ENCODE measurements at regions not wholly inside any gene's neighbourhood (a gene's known extent, or its start where the extent isn't known, plus 50 kb on each side); places are given as distances from the start of the nearest gene placed in this dataset.
"Not testable (repeated sequence)": the region's sequence is repeated elsewhere in the genome, so short reads cannot be mapped to it uniquely, and the experiment has no call there.

DNA sequence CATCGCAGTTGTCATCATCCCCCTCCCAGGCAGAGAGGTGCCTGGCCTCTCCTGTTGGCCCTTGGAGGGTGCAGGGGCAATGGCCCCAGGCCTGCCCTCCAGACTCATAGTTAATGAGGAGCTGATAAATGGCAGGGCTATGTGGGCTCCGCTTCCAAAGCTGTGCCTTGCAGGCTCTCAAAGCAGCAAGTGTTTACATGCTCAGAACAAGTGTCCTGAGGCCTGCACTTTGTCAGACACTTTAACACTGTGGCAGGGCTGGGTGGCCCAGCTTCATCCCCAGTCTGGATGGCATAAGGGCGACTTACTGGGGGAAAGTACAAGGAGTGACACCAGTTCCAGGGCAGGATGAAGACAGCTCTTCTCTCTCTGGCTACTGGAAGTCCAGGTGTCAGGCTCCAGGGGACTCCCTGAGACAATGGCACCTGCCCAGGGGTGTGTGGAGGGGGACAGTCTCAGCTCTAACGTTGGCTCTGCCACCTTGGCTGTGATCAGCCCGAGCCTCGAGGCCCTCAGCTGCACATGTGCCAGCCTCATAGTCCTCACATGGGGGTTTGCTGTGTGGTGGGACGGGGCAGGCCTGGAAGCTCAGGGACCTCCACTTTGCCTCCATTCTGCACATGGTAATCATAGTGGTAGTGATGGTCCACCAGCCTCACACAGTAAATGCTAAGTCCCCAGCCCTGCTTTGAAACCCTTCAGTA, 153.4 kb downstream of the BARX1 start:
- Mint-ChIP-seq H3K36me3 (peaks cover 2% of the 10 kb centered on the region), H3K27ac (no peak overlapping the region), H3K4me3 (no peak overlapping the region), H3K4me1 (no peaks in the 10 kb centered on the region), H3K27me3 (peaks cover 15% of the 10 kb centered on the region), H3K9me3 (peaks cover 15% of the 10 kb centered on the region)
- DNase-seq (ENCODE audit: low spot score in 2 of 2) = no peak
- no peak for ATAC-seq (ENCODE audit: low read depth)

GRCh38 chr9:93801120-93801519, 154.0 kb downstream of the BARX1 start:
- no peak for ATAC-seq (ENCODE audit: low read depth)
- H3K36me3 Mint-ChIP-seq = peaks cover 1% of the 10 kb centered on the region
- H3K27ac Mint-ChIP-seq = no peak overlapping the region
- H3K27me3 Mint-ChIP-seq = peaks cover 15% of the 10 kb centered on the region
- no peaks in the 10 kb centered on the region for H3K4me1 Mint-ChIP-seq
- DNase-seq (ENCODE audit: low spot score in 2 of 2) = no peak
- H3K4me3 Mint-ChIP-seq = no peak overlapping the region
- H3K9me3 Mint-ChIP-seq = peaks cover 14% of the 10 kb centered on the region

GRCh38 chr9:93792358-93792757, 162.8 kb downstream of the BARX1 start:
- H3K4me3 Mint-ChIP-seq = no peak overlapping the region
- peaks cover 4% of the 10 kb centered on the region for H3K27me3 Mint-ChIP-seq
- no peaks in the 10 kb centered on the region for H3K4me1 Mint-ChIP-seq
- DNase-seq (ENCODE audit: low spot score in 2 of 2) = no peak
- H3K27ac Mint-ChIP-seq = no peak overlapping the region
- no peaks in the 10 kb centered on the region for H3K36me3 Mint-ChIP-seq
- ATAC-seq (ENCODE audit: low read depth) = no peak
- H3K9me3 Mint-ChIP-seq = peaks cover 4% of the 10 kb centered on the region

DNA sequence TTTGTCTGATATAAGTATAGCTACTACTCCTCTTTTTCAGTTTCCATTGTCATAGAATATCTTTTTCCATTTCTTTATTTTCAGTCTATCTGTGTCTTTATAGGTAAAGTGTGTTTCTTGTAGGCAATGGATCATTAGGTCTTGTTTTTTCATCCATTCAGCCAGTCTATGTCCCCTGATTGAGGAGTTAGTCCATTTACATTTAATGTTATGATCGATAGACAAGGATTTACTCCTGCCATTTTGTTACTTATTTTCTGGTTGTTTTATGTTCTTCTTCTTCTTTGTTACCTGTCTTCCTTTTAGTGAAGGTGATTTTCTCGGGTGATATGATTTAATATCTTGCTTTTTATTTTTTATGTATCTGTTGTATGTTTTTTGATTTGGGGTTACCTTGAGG, 169.0 kb downstream of the BARX1 start:
- Mint-ChIP-seq H3K27ac (no peak overlapping the region), H3K27me3 (peaks cover 5% of the 10 kb centered on the region), H3K9me3 (peaks cover 20% of the 10 kb centered on the region), H3K36me3 (no peaks in the 10 kb centered on the region), H3K4me3 (no peak overlapping the region), H3K4me1 (no peaks in the 10 kb centered on the region)
- no peak for DNase-seq (ENCODE audit: low spot score in 2 of 2)
- ATAC-seq (ENCODE audit: low read depth) = no peak

DNA sequence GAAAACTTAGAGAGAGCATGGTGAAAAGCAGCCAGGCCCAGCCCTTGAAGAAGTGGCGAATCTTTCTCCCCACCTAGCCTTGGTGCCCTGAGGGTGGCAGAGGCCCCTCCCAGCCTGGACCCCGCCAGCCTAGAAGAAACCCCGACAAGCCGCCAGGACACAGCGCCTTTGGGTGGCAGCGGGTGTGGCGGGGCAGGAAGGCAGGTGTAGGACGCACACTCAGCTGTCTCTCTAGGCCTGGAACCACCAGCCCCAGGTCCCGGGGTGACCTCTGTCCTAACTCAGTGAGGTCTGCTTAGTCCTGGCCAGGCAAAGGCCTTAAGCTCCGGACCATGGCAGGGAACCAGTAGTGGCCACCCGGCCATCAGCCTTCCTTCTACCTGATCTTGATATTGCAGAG, 178.3 kb downstream of the BARX1 start:
- Mint-ChIP-seq H3K9me3 (no peaks in the 10 kb centered on the region), H3K27ac (no peak overlapping the region), H3K36me3 (no peaks in the 10 kb centered on the region), H3K4me3 (no peak overlapping the region), H3K4me1 (no peaks in the 10 kb centered on the region), H3K27me3 (peaks cover 4% of the 10 kb centered on the region)
- no peak for DNase-seq (ENCODE audit: low spot score in 2 of 2)
- ATAC-seq (ENCODE audit: low read depth) = no peak

DNA sequence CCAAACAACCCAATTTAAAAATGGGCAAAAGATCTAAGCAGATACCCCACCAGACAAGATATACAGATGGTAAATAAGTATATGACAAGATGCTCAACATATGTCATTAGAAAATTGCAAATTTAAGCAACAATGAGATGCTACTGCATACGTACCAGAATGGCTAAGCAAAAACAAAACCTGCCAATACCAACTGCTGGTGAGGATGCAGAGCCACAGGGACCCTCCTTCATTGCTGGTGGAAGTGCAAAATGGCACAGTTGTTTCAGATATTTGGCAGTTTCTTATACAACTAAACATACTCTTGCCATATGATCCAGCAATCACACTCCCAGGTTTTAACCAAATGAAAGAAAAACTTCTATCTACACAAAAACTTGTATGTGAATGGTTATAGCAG, 178.9 kb downstream of the BARX1 start:
- H3K27ac Mint-ChIP-seq = no peak overlapping the region
- no peak for ATAC-seq (ENCODE audit: low read depth)
- H3K4me3 Mint-ChIP-seq = no peak overlapping the region
- no peaks in the 10 kb centered on the region for H3K9me3 Mint-ChIP-seq
- no peaks in the 10 kb centered on the region for H3K4me1 Mint-ChIP-seq
- H3K36me3 Mint-ChIP-seq = no peaks in the 10 kb centered on the region
- DNase-seq (ENCODE audit: low spot score in 2 of 2) = no peak
- H3K27me3 Mint-ChIP-seq = peaks cover 4% of the 10 kb centered on the region

- H3K36me3 Mint-ChIP-seq = no peaks in the 10 kb centered on the region
- peaks cover 4% of the 10 kb centered on the region for H3K9me3 Mint-ChIP-seq
- peaks cover 4% of the 10 kb centered on the region for H3K27me3 Mint-ChIP-seq
- H3K27ac Mint-ChIP-seq = no peak overlapping the region
- ATAC-seq (ENCODE audit: low read depth) (no peak), DNase-seq (ENCODE audit: low spot score in 2 of 2) (no peak)
- no peak overlapping the region for H3K4me3 Mint-ChIP-seq
- H3K4me1 Mint-ChIP-seq = no peaks in the 10 kb centered on the region
These were observed 180.6 kb downstream of the BARX1 start for GRCh38 chr9:93774331-93775102.

GRCh38 chr9:93771276-93771675, 183.9 kb downstream of the BARX1 start:
- H3K27me3 Mint-ChIP-seq = peaks cover 4% of the 10 kb centered on the region
- H3K4me3 Mint-ChIP-seq = no peak overlapping the region
- H3K27ac Mint-ChIP-seq = no peak overlapping the region
- ATAC-seq (ENCODE audit: low read depth) = no peak
- no peaks in the 10 kb centered on the region for H3K4me1 Mint-ChIP-seq
- peaks cover 4% of the 10 kb centered on the region for H3K9me3 Mint-ChIP-seq
- no peaks in the 10 kb centered on the region for H3K36me3 Mint-ChIP-seq
- no peak for DNase-seq (ENCODE audit: low spot score in 2 of 2)

- no peak for ATAC-seq (ENCODE audit: low read depth)
- H3K4me1 Mint-ChIP-seq = no peaks in the 10 kb centered on the region
- H3K4me3 Mint-ChIP-seq = no peak overlapping the region
- peaks cover 13% of the 10 kb centered on the region for H3K9me3 Mint-ChIP-seq
- H3K27me3 Mint-ChIP-seq = peaks cover 4% of the 10 kb centered on the region
- no peaks in the 10 kb centered on the region for H3K36me3 Mint-ChIP-seq
- H3K27ac Mint-ChIP-seq = no peak overlapping the region
- no peak for DNase-seq (ENCODE audit: low spot score in 2 of 2)
These were observed 185.4 kb downstream of the PHF2 start for GRCh38 chr9:93761822-93762221.

DNA sequence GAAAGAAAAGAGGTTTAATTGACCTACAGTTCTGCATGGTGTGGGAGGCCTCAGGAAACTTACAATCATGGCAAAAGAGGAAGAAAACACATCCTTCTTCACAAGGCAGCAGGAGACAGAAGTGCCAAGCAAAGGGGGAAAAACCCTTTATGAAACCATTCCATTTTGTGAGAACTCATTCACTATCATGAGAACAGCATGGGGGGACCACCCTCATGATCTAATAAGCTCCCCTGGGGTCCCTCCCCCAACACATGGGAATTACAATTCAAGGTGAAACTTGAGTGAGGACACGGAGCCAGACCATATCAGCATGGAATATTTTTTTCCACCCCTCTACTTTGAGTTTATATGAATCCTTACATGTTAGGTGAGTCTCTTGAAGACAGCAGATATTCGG, 173.7 kb downstream of the PHF2 start:
- no peak for DNase-seq (ENCODE audit: low spot score in 2 of 2)
- H3K4me3 Mint-ChIP-seq = no peak overlapping the region
- H3K27me3 Mint-ChIP-seq = peaks cover 8% of the 10 kb centered on the region
- no peak for ATAC-seq (ENCODE audit: low read depth)
- H3K4me1 Mint-ChIP-seq = no peaks in the 10 kb centered on the region
- H3K36me3 Mint-ChIP-seq = peaks cover 8% of the 10 kb centered on the region
- no peak overlapping the region for H3K27ac Mint-ChIP-seq
- peaks cover 28% of the 10 kb centered on the region for H3K9me3 Mint-ChIP-seq

DNA sequence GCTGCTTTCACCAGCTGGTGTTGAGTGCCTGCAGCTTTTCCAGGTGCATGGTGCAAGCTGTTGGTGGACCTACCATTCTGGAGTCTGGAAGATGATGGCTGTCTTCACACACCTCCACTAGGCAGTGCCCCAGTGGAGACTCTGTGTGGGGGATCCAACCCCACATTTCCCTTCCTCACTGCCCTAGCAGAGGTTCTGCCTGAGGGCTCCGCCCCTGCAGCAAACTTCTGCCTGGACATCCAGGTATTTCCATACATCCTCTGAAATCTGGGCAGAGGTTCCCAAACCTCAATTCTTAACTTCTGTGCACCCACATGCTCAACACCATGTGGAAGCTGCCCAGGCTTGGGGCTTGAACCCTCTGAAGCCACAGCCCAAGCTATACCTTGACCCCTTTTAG, 172.4 kb downstream of the PHF2 start:
- H3K27ac Mint-ChIP-seq; H3K4me1 Mint-ChIP-seq; ATAC-seq (ENCODE audit: low read depth); H3K36me3 Mint-ChIP-seq; H3K4me3 Mint-ChIP-seq; DNase-seq (ENCODE audit: low spot score in 2 of 2); H3K27me3 Mint-ChIP-seq: not testable (repeated sequence)
- peaks cover 30% of the 10 kb centered on the region for H3K9me3 Mint-ChIP-seq

DNA sequence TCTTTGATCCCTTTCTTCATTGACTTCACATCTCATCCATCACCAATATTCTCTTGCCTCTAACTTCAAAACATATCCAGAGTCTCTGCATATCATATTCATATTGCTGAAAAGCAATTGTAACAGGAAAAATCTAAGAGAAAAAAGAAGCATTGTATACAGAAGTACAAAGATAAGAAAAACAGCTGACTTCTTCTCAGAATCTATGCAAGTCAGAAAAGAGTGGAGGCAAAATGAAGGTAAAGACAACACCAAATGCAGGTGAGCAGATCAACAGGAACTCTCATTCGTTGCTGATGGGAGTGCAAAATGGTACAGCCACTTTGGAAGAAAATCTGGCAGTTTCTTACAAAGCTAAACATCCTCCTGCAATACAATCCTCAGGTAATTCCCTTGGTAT, 155.6 kb downstream of the PHF2 start:
- Mint-ChIP-seq H3K27me3 (peaks cover 18% of the 10 kb centered on the region), H3K9me3 (peaks cover 25% of the 10 kb centered on the region), H3K4me3 (no peak overlapping the region), H3K36me3 (peaks cover 6% of the 10 kb centered on the region), H3K27ac (no peak overlapping the region), H3K4me1 (no peaks in the 10 kb centered on the region)
- ATAC-seq (ENCODE audit: low read depth) (no peak), DNase-seq (ENCODE audit: low spot score in 2 of 2) (no peak)

DNA sequence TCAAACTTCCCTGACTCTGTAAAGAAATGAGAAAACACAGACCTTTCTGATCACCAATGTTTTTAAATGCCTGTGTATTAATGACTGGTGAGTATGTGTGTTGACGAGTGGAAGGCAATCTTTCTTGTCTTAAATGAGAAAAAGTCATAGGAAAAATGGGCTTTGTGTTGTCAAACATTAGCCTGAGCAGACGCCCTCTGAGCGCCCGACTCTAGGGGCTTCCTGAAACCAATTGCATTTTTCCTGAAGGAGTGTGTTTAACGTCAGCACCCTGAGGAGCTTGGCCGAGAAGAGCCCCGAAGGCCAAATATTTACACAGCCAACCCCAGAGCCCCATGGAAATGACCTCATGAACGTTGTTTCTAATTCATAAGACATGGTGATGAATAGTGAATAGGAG, 154.3 kb downstream of the PHF2 start:
- peaks cover 23% of the 10 kb centered on the region for H3K27me3 Mint-ChIP-seq
- peaks cover 23% of the 10 kb centered on the region for H3K9me3 Mint-ChIP-seq
- no peaks in the 10 kb centered on the region for H3K4me1 Mint-ChIP-seq
- H3K36me3 Mint-ChIP-seq = peaks cover 6% of the 10 kb centered on the region
- H3K4me3 Mint-ChIP-seq = no peak overlapping the region
- no peak overlapping the region for H3K27ac Mint-ChIP-seq
- ATAC-seq (ENCODE audit: low read depth) (no peak), DNase-seq (ENCODE audit: low spot score in 2 of 2) (no peak)

DNA sequence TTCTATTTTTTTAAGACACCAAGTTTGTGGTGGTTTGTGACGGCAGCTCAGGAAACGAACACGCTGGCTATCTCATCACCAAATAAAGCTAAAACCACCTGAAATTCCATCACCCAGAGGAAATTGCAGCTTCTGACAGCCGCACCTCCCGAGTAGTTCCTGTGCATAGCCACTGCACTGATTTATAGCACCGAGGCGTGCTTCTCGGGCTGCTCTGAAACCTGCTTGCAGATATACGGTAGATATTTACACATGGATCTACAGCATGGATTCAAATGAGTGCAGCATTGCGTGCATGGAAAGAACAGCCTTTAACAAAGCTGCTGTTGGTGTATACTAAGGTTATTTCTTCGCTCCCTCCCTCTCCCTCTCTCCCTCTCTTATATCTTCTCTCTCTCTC, 153.8 kb downstream of the PHF2 start:
- no peak overlapping the region for H3K4me3 Mint-ChIP-seq
- peaks cover 20% of the 10 kb centered on the region for H3K9me3 Mint-ChIP-seq
- H3K36me3 Mint-ChIP-seq = peaks cover 6% of the 10 kb centered on the region
- H3K27ac Mint-ChIP-seq = no peak overlapping the region
- DNase-seq (ENCODE audit: low spot score in 2 of 2) = no peak
- H3K4me1 Mint-ChIP-seq = no peaks in the 10 kb centered on the region
- ATAC-seq (ENCODE audit: low read depth) = no peak
- peaks cover 20% of the 10 kb centered on the region for H3K27me3 Mint-ChIP-seq

All from memory B cell (primary cell).